HEK293 (cell line): ENCODE measurements at regions not wholly inside any gene's neighbourhood (a gene's known extent, or its start where the extent isn't known, plus 50 kb on each side); places are given as distances from the start of the nearest gene placed in this dataset.

Source experiments
- CTCF ChIA-PET: fragments of 350-600 bp; formaldehyde crosslinking; extraction: SDS; loops from one replicate; lab custom pipeline; 2021; ENCODE audit warnings: antibody characterized with exemption; lab: Yijun Ruan, JAX
- POLR2A ChIA-PET: fragments of 300-600 bp; formaldehyde crosslinking; extraction: SDS; loops from one replicate; lab custom pipeline; 2020; ENCODE audit warnings: antibody characterized with exemption, inconsistent platforms; lab: Yijun Ruan, JAX
- H3K27ac ChIP-seq: fragments of 200-500 bp; sonication (Bioruptor generic); 2 replicates; pipeline ENCODE4 v1.5.1; 2014; ENCODE audit warnings: low read depth, low read length, control low read depth, inconsistent platforms; ENCODE audit errors: extremely low read depth
- H3K36me3 ChIP-seq, 2 experiments: fragments of 200-500 bp in 1 of 2; sonication (Bioruptor generic) in 1 of 2; 1 replicate in 1 of 2; 2 replicates in 1 of 2; pipeline ENCODE4 v1.5.1; 2014 to 2017; ENCODE audit warnings: inconsistent platforms in 2 of 2, low read length in 2 of 2; ENCODE audit not compliant: control insufficient read depth in 2 of 2, insufficient read depth in 1 of 2
- H3K4me1 ChIP-seq: fragments of 200-500 bp; sonication (Bioruptor generic); 2 replicates; pipeline ENCODE4 v1.5.1; 2014; ENCODE audit warnings: mild to moderate bottlenecking, low read length, inconsistent platforms; ENCODE audit not compliant: control insufficient read depth, insufficient read depth
- H3K4me3 ChIP-seq: 2 replicates; pipeline ENCODE4 v1.5.1; 2011; ENCODE audit warnings: low read depth, mild to moderate bottlenecking, control low read depth, low read length, moderate library complexity
- H3K9me3 ChIP-seq: fragments of 200-500 bp; sonication (Bioruptor generic); 2 replicates; pipeline ENCODE4 v1.5.1; 2014; ENCODE audit warnings: low read depth, low read length, inconsistent platforms; ENCODE audit not compliant: control insufficient read depth, insufficient read depth
- ATF2 ChIP-seq: fragments of 450-650 bp; formaldehyde crosslinking; IDR thresholded peaks from 2 replicates; pipeline ENCODE4 v1.5.1; 2016; ENCODE audit warnings: missing biosample characterization, missing genetic modification characterization, low read depth
- BCL11A ChIP-seq: fragments of 450-650 bp; formaldehyde crosslinking; IDR thresholded peaks from 2 replicates; pipeline ENCODE4 v1.5.1; 2016; ENCODE audit warnings: low read depth, missing biosample characterization, missing genetic modification characterization
- ELK4 ChIP-seq: IDR thresholded peaks from 2 replicates; pipeline ENCODE4 v1.6.1; 2011; ENCODE audit warnings: mild to moderate bottlenecking, low read depth, low read length, borderline replicate concordance
- FEZF1 ChIP-seq: fragments of 450-650 bp; formaldehyde crosslinking; IDR thresholded peaks from 2 replicates; pipeline ENCODE4 v1.5.1; 2016; ENCODE audit warnings: missing biosample characterization, missing genetic modification characterization
- HOXA7 ChIP-seq: sonication (generic); formaldehyde crosslinking; IDR thresholded peaks from 2 replicates; pipeline ENCODE4 v1.8.1; 2022; ENCODE audit warnings: missing genetic modification reagents, borderline replicate concordance
- HOXD13 ChIP-seq: sonication (generic); formaldehyde crosslinking; IDR thresholded peaks from 2 replicates; pipeline ENCODE4 v1.8.0; 2022; ENCODE audit warnings: missing genetic modification reagents, borderline replicate concordance
- INSM2 ChIP-seq: fragments of 450-650 bp; formaldehyde crosslinking; IDR thresholded peaks from 2 replicates; pipeline ENCODE4 v1.5.1; 2016; ENCODE audit warnings: missing biosample characterization, missing genetic modification characterization
- RBAK ChIP-seq: fragments of 450-650 bp; formaldehyde crosslinking; IDR thresholded peaks from 2 replicates; pipeline ENCODE4 v1.5.1; 2016; ENCODE audit warnings: missing biosample characterization, missing genetic modification characterization
- SP7 ChIP-seq: fragments of 450-650 bp; formaldehyde crosslinking; IDR thresholded peaks from 2 replicates; pipeline ENCODE4 v1.5.1; 2016; ENCODE audit warnings: missing biosample characterization, missing genetic modification characterization
- ZBTB26 ChIP-seq: fragments of 450-650 bp; formaldehyde crosslinking; optimal IDR thresholded peaks from 2 replicates; pipeline ENCODE3; 2016; ENCODE audit warnings: missing biosample characterization, mild to moderate bottlenecking, missing genetic modification characterization
- ZNF10 ChIP-seq: fragments of 450-650 bp; formaldehyde crosslinking; IDR thresholded peaks from 2 replicates; pipeline ENCODE4 v1.5.1; 2017; ENCODE audit warnings: missing biosample characterization, missing genetic modification characterization
- ZNF114 ChIP-seq: fragments of 450-650 bp; formaldehyde crosslinking; IDR thresholded peaks from 2 replicates; pipeline ENCODE4 v1.5.0; 2017; ENCODE audit warnings: missing biosample characterization, missing genetic modification characterization
- ZNF16 ChIP-seq: fragments of 450-650 bp; formaldehyde crosslinking; IDR thresholded peaks from 2 replicates; pipeline ENCODE4 v1.5.1; 2016; ENCODE audit warnings: low read depth, missing biosample characterization, missing genetic modification characterization
- ZNF169 ChIP-seq: fragments of 450-650 bp; formaldehyde crosslinking; IDR thresholded peaks from 2 replicates; pipeline ENCODE4 v1.5.1; 2016; ENCODE audit warnings: missing biosample characterization, missing genetic modification characterization
- ZNF211 ChIP-seq: fragments of 450-650 bp; formaldehyde crosslinking; IDR thresholded peaks from 2 replicates; pipeline ENCODE4 v1.5.1; 2016; ENCODE audit warnings: low read depth, missing biosample characterization, missing genetic modification characterization
- ZNF214 ChIP-seq: fragments of 450-650 bp; formaldehyde crosslinking; IDR thresholded peaks from 2 replicates; pipeline ENCODE4 v1.5.1; 2017; ENCODE audit warnings: missing biosample characterization, mild to moderate bottlenecking, missing genetic modification characterization, borderline replicate concordance
- ZNF223 ChIP-seq: fragments of 450-650 bp; formaldehyde crosslinking; IDR thresholded peaks from 2 replicates; pipeline ENCODE4 v1.5.1; 2016; ENCODE audit warnings: missing biosample characterization, missing genetic modification characterization
- ZNF274 ChIP-seq, 2 experiments: fragments of 200-500 bp in 1 of 2; fragments of 450-650 bp in 1 of 2; sonication (Bioruptor generic) in 1 of 2; formaldehyde crosslinking in 1 of 2; IDR thresholded peaks; 2 replicates each; pipeline versions ENCODE4 v1.5.1 to v1.6.1; 2014 to 2016; ENCODE audit warnings: borderline replicate concordance in 1 of 2, inconsistent platforms in 1 of 2, low read length in 1 of 2, missing biosample characterization in 1 of 2, missing genetic modification characterization in 1 of 2
- ZNF404 ChIP-seq: fragments of 450-650 bp; formaldehyde crosslinking; IDR thresholded peaks from 2 replicates; pipeline ENCODE4 v1.5.1; 2017; ENCODE audit warnings: missing biosample characterization, missing genetic modification characterization
- ZNF514 ChIP-seq: fragments of 450-650 bp; formaldehyde crosslinking; IDR thresholded peaks from 2 replicates; pipeline ENCODE4 v1.5.1; 2016; ENCODE audit warnings: missing biosample characterization, missing genetic modification characterization
- ZNF561 ChIP-seq: fragments of 450-650 bp; IDR thresholded peaks from 2 replicates; pipeline ENCODE4 v1.5.1; 2018; ENCODE audit warnings: missing biosample characterization, missing genetic modification characterization, borderline replicate concordance
- ZNF596 ChIP-seq: fragments of 450-650 bp; IDR thresholded peaks from 2 replicates; pipeline ENCODE4 v1.5.0; 2018; ENCODE audit warnings: missing biosample characterization, mild to moderate bottlenecking, missing genetic modification characterization, moderate library complexity
- ZNF610 ChIP-seq: fragments of 450-650 bp; formaldehyde crosslinking; IDR thresholded peaks from 2 replicates; pipeline ENCODE4 v1.5.1; 2016; ENCODE audit warnings: missing biosample characterization, missing genetic modification characterization, borderline replicate concordance
- ZNF626 ChIP-seq: fragments of 450-650 bp; sonication (Bioruptor Pico); formaldehyde crosslinking; IDR thresholded peaks from 2 replicates; pipeline ENCODE4 v1.5.1; 2018; ENCODE audit warnings: missing biosample characterization, missing genetic modification characterization, inconsistent platforms
- ZNF629 ChIP-seq: fragments of 450-650 bp; formaldehyde crosslinking; IDR thresholded peaks from 2 replicates; pipeline ENCODE4 v1.5.1; 2017; ENCODE audit warnings: missing biosample characterization, missing genetic modification characterization
- ZNF654 ChIP-seq: fragments of 450-650 bp; formaldehyde crosslinking; IDR thresholded peaks from 2 replicates; pipeline ENCODE4 v1.5.1; 2016; ENCODE audit warnings: low read depth, missing biosample characterization, missing genetic modification characterization
- ZNF704 ChIP-seq: fragments of 450-650 bp; formaldehyde crosslinking; IDR thresholded peaks from 2 replicates; pipeline ENCODE4 v1.5.1; 2016; ENCODE audit warnings: missing biosample characterization, missing genetic modification characterization
- ZNF785 ChIP-seq: fragments of 450-650 bp; formaldehyde crosslinking; IDR thresholded peaks from 2 replicates; pipeline ENCODE4 v1.5.1; 2016; ENCODE audit warnings: missing biosample characterization, missing genetic modification characterization
- ZNF837 ChIP-seq: fragments of 450-650 bp; formaldehyde crosslinking; IDR thresholded peaks from 2 replicates; pipeline ENCODE4 v1.5.1; 2016; ENCODE audit warnings: missing biosample characterization, missing genetic modification characterization
- ZSCAN4 ChIP-seq: fragments of 450-650 bp; formaldehyde crosslinking; IDR thresholded peaks from 2 replicates; pipeline ENCODE4 v1.5.1; 2017; ENCODE audit warnings: missing biosample characterization, missing genetic modification characterization

- no peak overlapping the region for H3K4me3 ChIP-seq
- no peak overlapping the region for H3K27ac ChIP-seq
- no peaks in the 10 kb centered on the region for H3K9me3 ChIP-seq
- TF ChIP-seq BCL11A (no peak), RBAK (tag by site-specific recombination) (no peak), SP7 (no peak), ZNF274 (IDR thresholded peaks at IDR 0.05; ENCODE audit: low read length) (no peak), ZNF274 (tag by site-specific recombination; IDR thresholded peaks at IDR 0.05; ENCODE audit: borderline replicate concordance) (no peak), ZNF785 (tag by site-specific recombination) (no peak), ZNF514 (no peak), INSM2 (no peak), ZNF114 (tag by site-specific recombination) (no peak), ZNF214 (tag by site-specific recombination) (no peak), ZNF596 (tag by site-specific recombination) (no peak), FEZF1 (tag by site-specific recombination) (no peak), HOXD13 (CRISPR knock-in tag) (no peak), ELK4 (no peak), ZNF223 (no peak), ZNF629 (tag by site-specific recombination) (no peak), ZNF404 (tag by site-specific recombination) (no peak), HOXA7 (no peak), ZNF561 (tag by site-specific recombination) (no peak), ZNF626 (tag by site-specific recombination) (no peak), ZNF654 (tag by site-specific recombination) (no peak)
- POLR2A ChIA-PET, result no interaction called here
- CTCF ChIA-PET, result no interaction called here
- H3K36me3 ChIP-seq, result no peaks in the 10 kb centered on the region
- peaks cover 7% of the 10 kb centered on the region for H3K4me1 ChIP-seq
These were observed 448.0 kb upstream of the SALL3 start for GRCh38 chr18:78531637-78532036.

- no peak overlapping the region for H3K27ac ChIP-seq
- TF ChIP-seq ZNF10 (tag by site-specific recombination) (no peak), ZNF211 (tag by site-specific recombination) (no peak), ATF2 (tag by site-specific recombination) (no peak), SP7 (no peak), ZNF610 (tag by site-specific recombination) (no peak), ZSCAN4 (no peak), ZNF169 (no peak), ZNF16 (no peak), ZNF837 (tag by site-specific recombination) (no peak), ZNF704 (tag by site-specific recombination) (no peak), ZBTB26 (no peak)
These were observed 440.8 kb upstream of the SALL3 start for GRCh38 chr18:78538669-78539440.

More at GRCh38 chr18:78538669-78539440, 440.8 kb upstream of the SALL3 start:
- Histone ChIP-seq H3K4me1 (no peaks in the 10 kb centered on the region), H3K9me3 (no peaks in the 10 kb centered on the region), H3K36me3 (no peaks in the 10 kb centered on the region), H3K4me3 (no peak overlapping the region)
- POLR2A ChIA-PET, result no interaction called here
- CTCF ChIA-PET, result no interaction called here
